IPS-NIHi7 (cell line): ENCODE measurements at regions not wholly inside any gene's neighbourhood (a gene's known extent, or its start where the extent isn't known, plus 50 kb on each side); places are given as distances from the start of the nearest gene placed in this dataset.
"Not testable (repeated sequence)": the region's sequence is repeated elsewhere in the genome, so short reads cannot be mapped to it uniquely, and the experiment has no call there.

Experiments used
- DNase-seq: peaks from one replicate; pipeline ENCODE4 v3.0.0; 2012; ENCODE audit warnings: mixed read lengths; ENCODE audit errors: extremely low spot score

GRCh38 chr2:72031346-72032110, 116.1 kb downstream of the CYP26B1 start:
- DNase-seq, result no peak

GRCh38 chr2:72028996-72029395, 118.7 kb downstream of the CYP26B1 start:
- no peak for DNase-seq

- no peak for DNase-seq
Observed at GRCh38 chr2:72028351-72028995, 119.2 kb downstream of the CYP26B1 start.

- no peak for DNase-seq
Observed at GRCh38 chr2:72027426-72028161, 120.1 kb downstream of the CYP26B1 start.

- no peak for DNase-seq
Observed at GRCh38 chr2:72026819-72027425, 120.7 kb downstream of the CYP26B1 start.

GRCh38 chr2:72024451-72025175, 123.0 kb downstream of the CYP26B1 start:
- DNase-seq, result no peak

- DNase-seq, result no peak
Observed at GRCh38 chr2:72023678-72024390, 123.8 kb downstream of the CYP26B1 start.

GRCh38 chr2:72021371-72021770, 126.3 kb downstream of the CYP26B1 start:
- DNase-seq, result not testable (repeated sequence)

- no peak for DNase-seq
Observed at GRCh38 chr2:72015266-72015665, 132.4 kb downstream of the CYP26B1 start.

- no peak for DNase-seq
Observed at GRCh38 chr2:72014831-72015230, 132.8 kb downstream of the CYP26B1 start.

GRCh38 chr2:72013726-72014125, 133.9 kb downstream of the CYP26B1 start:
- no peak for DNase-seq

- DNase-seq, result no peak
Observed at GRCh38 chr2:72012886-72013574, 134.6 kb downstream of the CYP26B1 start.

GRCh38 chr2:72011791-72012190, 135.9 kb downstream of the CYP26B1 start:
- no peak for DNase-seq

- DNase-seq, result no peak
Observed at GRCh38 chr2:72011370-72011689, 136.3 kb downstream of the CYP26B1 start.

GRCh38 chr2:72010647-72011369, 136.9 kb downstream of the CYP26B1 start:
- DNase-seq, result no peak

GRCh38 chr2:72008608-72009007, 139.1 kb downstream of the CYP26B1 start:
- peak; percentile 1 for DNase-seq

GRCh38 chr2:72007402-72007801, 140.3 kb downstream of the CYP26B1 start:
- DNase-seq, result peak; percentile 3

- DNase-seq, result peak; percentile 2
Observed at GRCh38 chr2:72006188-72006736, 141.4 kb downstream of the CYP26B1 start.

GRCh38 chr2:72004976-72005375, 142.7 kb downstream of the CYP26B1 start:
- peak; percentile 10 for DNase-seq
